ENCODE measurements at regions not wholly inside any gene's neighbourhood (a gene's known extent, or its start where the extent isn't known, plus 50 kb on each side); places are given as distances from the start of the nearest gene placed in this dataset.

GRCh38 chr3:33993631-33994030 is 195.2 kb downstream of the PDCD6IP start:
- no peak for TF ChIP-seq ZNF423 (CRISPR knock-in tag; IDR thresholded peaks at IDR 0.05)
- TF ChIP-seq MAX (CRISPR knock-in tag; IDR thresholded peaks at IDR 0.05): no peak
- no peak for TF ChIP-seq CTCF (IDR thresholded peaks at IDR 0.05)
- no peak for TF ChIP-seq NFYB (CRISPR knock-in tag; conservative IDR thresholded peaks at IDR 0.05; ENCODE audit: low read depth)
- no peak for TF ChIP-seq ZNF512 (CRISPR knock-in tag; IDR thresholded peaks at IDR 0.05; ENCODE audit: borderline replicate concordance)
- no peak for TF ChIP-seq NFE2L1 (CRISPR knock-in tag; IDR thresholded peaks at IDR 0.05)
- no peak for TF ChIP-seq MYBL2 (CRISPR knock-in tag; IDR thresholded peaks at IDR 0.05)
- TF ChIP-seq NR1H2 (CRISPR knock-in tag; IDR thresholded peaks at IDR 0.05): no peak
- no peak for TF ChIP-seq TCF7 (CRISPR knock-in tag; IDR thresholded peaks at IDR 0.05; ENCODE audit: low read depth)
- TF ChIP-seq CREB1 (CRISPR knock-in tag; IDR thresholded peaks at IDR 0.05): no peak
- no peak for TF ChIP-seq KAT7 (CRISPR knock-in tag; IDR thresholded peaks at IDR 0.05; ENCODE audit: borderline replicate concordance)
- no peak for TF ChIP-seq TEAD4 (CRISPR knock-in tag; IDR thresholded peaks at IDR 0.05)
- TF ChIP-seq RORB (CRISPR knock-in tag; IDR thresholded peaks at IDR 0.05): no peak

Data from WTC11 (cell line).